RCC 7860 (cell line): ENCODE measurements at regions not wholly inside any gene's neighbourhood (a gene's known extent, or its start where the extent isn't known, plus 50 kb on each side); places are given as distances from the start of the nearest gene placed in this dataset.
"Not testable (repeated sequence)": the region's sequence is repeated elsewhere in the genome, so short reads cannot be mapped to it uniquely, and the experiment has no call there.

Source experiments
- DNase-seq: peaks from one replicate; pipeline ENCODE4 v3.0.0-alpha.2; 2015; ENCODE audit warnings: low spot score
- FAIRE-seq: peaks from 2 replicates; lab custom pipeline; 2012; peaks lifted over from hg19 to GRCh38; lab: Jason Lieb, UNC

GRCh38 chr3:174336784-174337183, 522.4 kb upstream of the NAALADL2 start:
- no peak for FAIRE-seq

GRCh38 chr3:174337227-174337626, 521.9 kb upstream of the NAALADL2 start:
- DNase-seq (no peak), FAIRE-seq (no peak)

More at GRCh38 chr3:174336784-174337183, 522.4 kb upstream of the NAALADL2 start:
- no peak for DNase-seq

DNA sequence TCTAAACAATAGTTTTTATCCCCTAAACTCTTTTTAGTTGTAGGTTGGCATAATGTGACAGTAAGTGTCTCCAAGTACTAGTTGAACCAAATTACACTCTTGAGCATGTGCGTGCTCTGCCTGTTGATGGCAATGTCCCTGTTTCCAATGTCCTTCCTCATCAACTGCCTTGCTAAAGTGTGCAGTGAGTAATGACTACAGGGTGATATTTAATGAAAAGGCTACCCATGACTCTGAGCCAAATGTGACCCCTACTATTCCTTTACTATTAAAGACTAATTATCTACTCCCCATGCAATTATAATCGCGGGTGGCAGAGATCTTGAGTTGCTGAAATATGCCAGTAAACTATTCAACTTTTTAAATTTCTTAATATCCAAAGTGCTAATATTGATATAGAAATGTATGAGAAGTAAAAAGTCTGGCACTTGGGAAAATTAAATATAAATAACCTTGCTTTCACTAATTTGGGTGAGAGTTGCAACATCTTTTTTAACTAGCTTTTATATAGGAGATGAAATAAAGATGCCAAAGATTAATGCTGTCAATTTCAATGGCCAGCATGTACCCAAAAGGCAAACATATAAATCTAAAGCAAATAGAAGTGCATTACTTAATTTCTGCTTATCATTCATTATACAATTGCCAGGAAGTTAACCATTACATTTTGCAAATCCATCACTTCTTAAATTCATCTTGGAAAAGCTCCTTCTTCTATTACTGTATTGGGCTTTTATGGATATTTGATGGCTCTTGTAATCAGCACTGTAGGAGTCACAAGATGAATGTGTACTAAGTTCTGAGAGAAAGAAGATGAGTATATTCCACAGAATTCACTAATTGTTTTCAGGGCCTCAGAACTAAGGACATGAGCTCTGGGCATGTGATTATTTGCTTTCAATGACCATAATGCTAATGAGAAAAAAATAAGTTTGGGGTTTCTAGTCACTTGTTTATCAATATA, 518.2 kb upstream of the NAALADL2 start:
- FAIRE-seq = no peak
- no peak for DNase-seq

DNA sequence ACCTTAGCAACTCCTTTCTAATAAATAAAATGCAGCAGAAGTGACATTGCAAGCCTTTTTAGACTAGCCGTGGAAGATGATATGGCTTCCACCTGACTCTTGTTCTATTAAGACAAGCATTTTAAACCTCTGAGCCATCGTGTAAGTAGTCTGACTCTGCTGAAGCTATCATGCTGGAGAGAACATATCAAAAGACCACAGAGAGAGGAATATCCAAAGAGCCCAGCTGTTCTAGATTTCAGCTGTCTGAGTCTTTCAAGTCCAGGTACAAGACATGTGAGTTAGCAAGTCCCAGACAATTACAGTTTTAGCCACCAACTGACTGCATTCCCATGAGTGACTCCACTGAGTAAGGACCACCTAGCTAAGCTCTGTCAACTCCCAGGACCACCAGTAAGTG, 517.0 kb upstream of the NAALADL2 start:
- no peak for FAIRE-seq
- DNase-seq = no peak

GRCh38 chr3:174342941-174343501, 516.1 kb upstream of the NAALADL2 start:
- DNase-seq (no peak), FAIRE-seq (no peak)

GRCh38 chr3:174346141-174346540, 513.0 kb upstream of the NAALADL2 start:
- no peak for FAIRE-seq
- DNase-seq = no peak

GRCh38 chr3:174346571-174346970, 512.6 kb upstream of the NAALADL2 start:
- FAIRE-seq (no peak), DNase-seq (no peak)

GRCh38 chr3:174347474-174348138, 511.5 kb upstream of the NAALADL2 start:
- no peak for FAIRE-seq
- DNase-seq = no peak

GRCh38 chr3:174352227-174352626, 506.9 kb upstream of the NAALADL2 start:
- DNase-seq (no peak), FAIRE-seq (no peak)

GRCh38 chr3:174355505-174355904, 503.6 kb upstream of the NAALADL2 start:
- no peak for FAIRE-seq
- peak; percentile 29 for DNase-seq

DNA sequence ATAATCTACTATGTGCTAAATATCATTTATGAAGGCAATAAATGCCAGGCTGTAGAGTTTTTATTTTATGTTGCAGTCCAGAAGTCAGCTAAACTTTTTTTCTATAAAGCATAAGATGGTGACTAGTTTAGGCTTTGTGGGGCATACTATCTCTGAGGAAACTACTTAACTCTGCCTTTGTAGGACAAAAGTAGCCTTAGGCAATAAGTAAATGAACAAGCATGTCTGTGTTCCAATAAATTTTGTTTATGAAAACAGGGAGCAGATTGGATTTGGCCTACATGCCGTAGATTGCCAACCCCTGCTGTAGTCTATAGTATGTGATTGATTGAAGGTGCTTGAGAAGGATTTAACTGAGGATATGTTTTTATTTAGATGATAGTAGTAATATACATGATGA, 502.5 kb upstream of the NAALADL2 start:
- no peak for DNase-seq

DNA sequence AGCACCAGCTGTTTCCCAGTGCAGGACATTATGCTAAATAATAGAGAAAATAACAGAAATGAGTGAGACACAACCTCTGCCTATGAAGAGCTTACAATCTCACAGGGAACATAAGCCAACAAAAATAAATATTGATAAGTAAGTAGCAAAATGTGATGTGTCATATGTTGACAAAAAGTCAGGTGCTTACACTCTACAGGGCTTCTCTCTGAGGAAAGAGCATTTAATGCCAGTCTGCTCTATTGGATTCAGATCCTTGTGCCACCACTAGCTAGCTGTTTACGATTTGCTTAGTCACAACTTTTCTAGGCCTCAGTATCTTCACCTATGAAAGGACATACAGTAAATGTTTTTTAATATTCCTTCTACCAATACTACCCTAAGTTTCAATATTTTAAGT, 500.9 kb upstream of the NAALADL2 start:
- DNase-seq = no peak
- FAIRE-seq = no peak

More for the DNA sequence above, 502.5 kb upstream of the NAALADL2 start:
- no peak for FAIRE-seq

DNA sequence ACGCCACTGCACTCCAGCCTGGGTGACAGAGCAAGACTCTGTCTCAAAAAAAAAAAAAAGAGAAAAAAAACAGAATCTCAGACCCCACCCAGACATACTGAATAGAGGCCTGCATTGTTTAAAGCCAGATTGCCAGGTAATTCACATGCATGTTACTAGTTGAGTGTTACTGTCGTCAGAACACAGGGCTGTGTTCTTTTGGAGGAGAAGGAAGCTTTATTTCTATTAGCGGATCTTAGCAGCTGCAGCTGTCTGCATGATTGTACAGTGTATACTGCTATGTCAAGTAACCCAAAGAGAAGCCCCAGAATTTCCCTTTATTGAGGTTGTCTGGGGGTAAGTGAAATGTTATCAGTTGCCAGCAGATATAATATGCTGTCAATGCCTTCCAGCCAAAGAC, 496.6 kb upstream of the NAALADL2 start:
- DNase-seq = no peak
- no peak for FAIRE-seq

DNA sequence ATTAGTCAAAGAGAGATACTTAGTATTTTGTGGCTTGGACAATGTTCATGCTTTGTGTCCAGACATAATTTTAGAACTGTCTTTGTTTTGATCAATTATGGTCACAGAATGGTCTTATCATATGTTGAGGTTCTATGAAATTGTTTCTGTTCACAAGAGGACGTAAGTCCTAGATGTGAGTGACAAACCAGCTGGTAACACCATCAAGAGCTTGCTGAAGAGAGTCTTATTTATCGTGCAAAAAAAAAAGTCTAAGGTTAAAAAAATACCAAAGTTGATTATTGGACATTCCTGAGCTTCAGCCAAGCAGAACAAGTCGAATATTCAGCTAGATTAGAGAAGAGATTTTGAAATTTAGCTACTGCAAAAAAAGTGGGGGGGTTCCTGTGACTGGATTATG, 495.9 kb upstream of the NAALADL2 start:
- FAIRE-seq = no peak

DNA sequence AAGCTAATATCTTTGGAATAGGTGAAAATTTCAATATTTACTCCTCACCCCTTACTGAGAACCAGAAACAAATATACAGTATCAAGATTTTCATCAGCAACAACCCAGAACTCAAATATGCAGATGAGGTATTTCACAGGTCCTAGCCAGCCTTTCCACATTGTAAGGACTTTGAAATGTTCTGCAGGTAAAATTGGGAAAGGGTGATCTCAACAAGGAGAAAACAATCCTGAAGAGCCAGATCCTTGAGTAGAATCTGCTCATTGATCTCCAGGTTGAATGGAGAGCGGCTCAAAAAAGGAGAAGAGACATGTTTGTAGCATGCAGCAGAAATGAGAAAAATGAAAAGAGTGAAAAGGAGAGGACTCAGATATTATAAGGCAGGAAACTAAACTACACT, 493.3 kb upstream of the NAALADL2 start:
- no peak for DNase-seq
- no peak for FAIRE-seq

More for the DNA sequence above, 495.9 kb upstream of the NAALADL2 start:
- DNase-seq = no peak

GRCh38 chr3:174366904-174367303, 492.2 kb upstream of the NAALADL2 start:
- FAIRE-seq, DNase-seq: not testable (repeated sequence)

DNA sequence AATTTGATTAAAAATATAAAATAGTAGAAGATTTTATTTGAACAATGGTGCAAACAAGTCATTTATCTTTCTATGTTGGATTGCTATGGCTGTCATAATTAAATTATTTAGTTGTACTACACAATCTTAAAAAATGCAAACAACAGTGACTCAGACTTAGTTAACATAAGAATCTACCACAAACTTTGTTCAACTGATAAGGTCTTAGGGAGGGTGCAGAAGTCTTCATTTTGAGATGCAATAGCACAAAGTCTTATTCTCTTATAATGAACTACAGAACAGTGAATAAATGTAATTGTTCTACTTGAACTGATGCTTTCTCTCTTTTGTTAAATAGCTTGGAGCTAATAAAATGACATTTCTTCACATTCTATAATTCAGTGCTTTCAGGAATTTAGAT, 482.8 kb upstream of the NAALADL2 start:
- no peak for FAIRE-seq
- DNase-seq = no peak

DNA sequence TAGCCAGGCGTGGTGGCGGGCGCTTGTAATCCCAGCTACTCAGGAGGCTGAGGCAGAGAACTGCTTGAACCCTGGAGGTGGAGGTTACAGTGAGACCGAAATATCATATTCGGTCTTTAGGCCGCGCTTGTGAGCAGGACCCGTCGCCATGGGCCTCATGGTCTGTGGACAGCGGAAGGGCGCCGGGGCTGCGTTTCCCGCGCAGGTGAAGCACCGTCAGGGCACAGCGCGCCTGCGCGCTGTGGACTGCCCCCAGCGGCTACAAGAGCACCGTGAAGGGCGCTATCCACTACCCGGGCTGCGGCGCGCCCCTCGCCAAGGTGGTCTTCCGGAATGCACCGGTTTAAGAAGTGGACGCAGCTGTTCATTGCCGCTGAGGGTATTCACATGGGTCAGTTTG, 482.0 kb upstream of the NAALADL2 start:
- FAIRE-seq (no peak), DNase-seq (no peak)

DNA sequence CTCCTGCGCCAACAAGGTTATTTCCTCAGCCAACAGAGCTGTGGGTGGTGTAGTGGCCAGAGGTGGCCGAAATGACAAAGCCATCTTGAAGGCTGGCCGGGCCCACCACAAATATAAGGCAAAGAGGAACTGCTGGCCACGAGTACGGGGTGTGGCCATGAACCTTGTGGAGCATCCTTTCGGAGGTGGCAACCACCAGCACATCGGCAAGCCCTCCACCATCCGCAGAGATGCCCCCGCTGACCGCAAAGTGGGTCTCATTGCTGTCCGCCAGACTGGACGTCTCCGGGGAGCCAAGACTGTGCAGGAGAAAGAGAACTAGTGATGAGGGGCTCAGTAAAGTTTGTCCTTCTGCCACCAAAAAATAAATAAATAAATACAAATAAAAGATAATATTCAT, 481.4 kb upstream of the NAALADL2 start:
- FAIRE-seq = no peak
- DNase-seq = no peak

GRCh38 chr3:174382878-174383277, 476.3 kb upstream of the NAALADL2 start:
- DNase-seq = no peak
- no peak for FAIRE-seq

GRCh38 chr3:174387736-174388135, 471.4 kb upstream of the NAALADL2 start:
- no peak for DNase-seq
- FAIRE-seq = no peak

GRCh38 chr3:174397848-174398247, 461.3 kb upstream of the NAALADL2 start:
- DNase-seq (no peak), FAIRE-seq (no peak)
